ENCODE measurements at regions not wholly inside any gene's neighbourhood (a gene's known extent, or its start where the extent isn't known, plus 50 kb on each side); places are given as distances from the start of the nearest gene placed in this dataset.

- TF ChIP-seq BCL11A (IDR thresholded peaks at IDR 0.05; ENCODE audit: low read depth in 2 of 2, low read length in 2 of 2), result no peak
- TF ChIP-seq RFX5 (IDR thresholded peaks at IDR 0.05; ENCODE audit: borderline replicate concordance, low read depth, low read length), result no peak
- no peak for TF ChIP-seq PHF8 (conservative IDR thresholded peaks at IDR 0.05; ENCODE audit: low read depth, low read length)
- no peak for TF ChIP-seq CHD1 (IDR thresholded peaks at IDR 0.05; ENCODE audit: low read depth, low read length)
- TF ChIP-seq KDM4A (IDR thresholded peaks at IDR 0.05; ENCODE audit: low read depth, low read length, severe bottlenecking), result no peak
These were observed 203.5 kb upstream of the OBI1 start (continued) for GRCh38 chr13:78862446-78862845.

Data from H1 (cell line).